ENCODE measurements at regions not wholly inside any gene's neighbourhood (a gene's known extent, or its start where the extent isn't known, plus 50 kb on each side); places are given as distances from the start of the nearest gene placed in this dataset.
"Not testable (repeated sequence)": the region's sequence is repeated elsewhere in the genome, so short reads cannot be mapped to it uniquely, and the experiment has no call there.

DNA sequence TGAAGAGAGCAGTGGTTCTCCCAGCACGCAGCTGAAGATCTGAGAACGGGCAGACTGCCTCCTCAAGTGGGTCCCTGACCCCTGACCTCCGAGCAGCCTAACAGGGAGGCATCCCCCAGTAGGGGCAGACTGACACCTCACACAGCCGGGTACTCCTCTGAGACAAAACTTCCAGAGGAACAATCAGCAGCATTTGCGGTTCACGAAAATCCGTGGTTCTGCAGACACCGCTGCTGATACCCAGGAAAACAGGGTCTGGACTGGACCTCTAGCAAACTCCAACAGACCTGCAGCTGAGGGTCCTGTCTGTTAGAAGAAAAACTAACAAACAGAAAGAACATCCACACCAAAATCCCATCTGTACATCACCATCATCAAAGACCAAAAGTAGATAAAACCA is 68.4 kb upstream of the CCT8L2 start:
- not testable (repeated sequence) for DNase-seq

- not testable (repeated sequence) for DNase-seq
These were observed 68.0 kb upstream of the CCT8L2 start for GRCh38 chr22:16660570-16660969.

DNA sequence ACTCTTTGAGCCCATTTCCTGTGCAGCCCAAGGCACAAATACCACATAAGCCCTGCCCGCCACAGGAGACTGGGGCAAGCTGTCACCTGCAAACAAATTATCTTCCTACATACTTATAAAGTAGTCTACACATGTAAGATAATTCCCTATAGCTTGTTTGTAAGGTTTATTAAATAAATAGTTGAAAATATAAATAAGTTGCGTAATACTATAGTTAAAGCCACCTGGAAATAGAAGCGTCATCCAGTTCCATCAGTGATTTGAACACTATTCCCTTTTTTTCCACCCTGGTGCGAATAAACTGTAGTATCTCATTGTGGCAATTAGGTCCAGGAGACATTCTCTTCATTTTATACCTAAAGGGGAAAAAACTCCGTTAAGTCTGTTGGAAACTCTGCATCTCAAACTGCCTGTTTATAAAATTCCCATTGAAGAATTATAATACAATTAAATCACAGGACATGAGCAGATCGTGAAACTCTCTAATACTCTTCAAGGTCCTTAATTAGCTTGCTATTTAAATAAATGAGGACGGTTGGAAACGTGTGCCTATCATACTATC is 66.7 kb upstream of the CCT8L2 start:
- not testable (repeated sequence) for DNase-seq

GRCh38 chr22:16658068-16658467 is 65.5 kb upstream of the CCT8L2 start:
- DNase-seq = no peak

GRCh38 chr22:16654882-16655281 is 62.3 kb upstream of the CCT8L2 start:
- DNase-seq = no peak

DNA sequence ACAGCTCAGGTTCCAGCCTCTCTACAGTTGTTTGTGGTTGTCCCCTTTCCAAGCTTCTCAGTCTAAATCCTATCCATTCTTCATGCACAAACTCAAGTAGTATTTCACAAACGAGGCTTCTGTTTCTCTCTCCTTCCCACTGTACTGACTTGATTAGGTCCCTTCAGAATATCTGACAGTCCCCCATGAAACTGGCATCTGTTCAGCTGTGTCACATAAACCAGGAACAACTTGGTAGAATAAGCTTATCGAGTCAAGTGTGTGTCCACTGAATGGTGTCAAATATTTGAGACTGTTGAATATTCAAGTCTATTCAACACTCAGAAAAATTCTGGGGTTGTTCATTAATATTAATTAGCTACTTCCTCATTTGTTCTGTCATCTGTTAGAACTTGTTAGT is 61.7 kb upstream of the CCT8L2 start:
- not testable (repeated sequence) for DNase-seq

DNA sequence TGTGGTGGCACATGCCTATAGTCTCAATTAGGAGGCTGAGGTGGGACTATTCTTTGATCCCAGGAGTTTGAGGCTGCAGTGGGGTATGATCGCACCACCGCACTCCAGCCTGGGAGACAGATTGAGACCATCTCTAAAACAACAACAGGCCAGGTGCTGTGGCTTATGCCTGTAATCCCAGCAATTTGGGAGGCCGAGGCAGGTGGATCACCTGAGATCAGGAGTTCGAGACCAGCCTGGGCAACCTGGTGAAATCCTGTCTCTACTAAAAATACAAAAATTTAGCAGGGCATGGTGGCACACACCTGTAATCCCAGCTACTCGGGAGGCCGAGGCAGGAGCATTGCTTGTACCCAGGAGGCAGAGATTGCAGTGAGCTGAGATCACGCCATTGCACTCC is 60.6 kb upstream of the CCT8L2 start:
- not testable (repeated sequence) for DNase-seq

- no peak for DNase-seq
These were observed 58.6 kb upstream of the CCT8L2 start for GRCh38 chr22:16651217-16651616.

Data from anterior cingulate cortex (tissue), 58 donors.